Left ventricle myocardium inferior (tissue), 1 donor: ENCODE measurements at regions not wholly inside any gene's neighbourhood (a gene's known extent, or its start where the extent isn't known, plus 50 kb on each side); places are given as distances from the start of the nearest gene placed in this dataset.

Source experiments
- DNase-seq: peaks from one replicate; pipeline ENCODE4 v3.0.0-alpha.2; 2020
- H3K27ac ChIP-seq: fragments of 200-600 bp; replicated peaks from 2 replicates; pipeline ENCODE4 v1.8.0; 2021
- H3K27me3 ChIP-seq: fragments of 200-600 bp; 2 replicates; pipeline ENCODE4 v1.8.0; 2021; ENCODE audit warnings: low read depth
- H3K36me3 ChIP-seq: fragments of 200-600 bp; 2 replicates; pipeline ENCODE4 v1.8.0; 2021
- H3K4me1 ChIP-seq: fragments of 200-600 bp; 2 replicates; pipeline ENCODE4 v1.8.0; 2021
- H3K4me3 ChIP-seq: fragments of 200-600 bp; 2 replicates; pipeline ENCODE4 v1.8.0; 2021; ENCODE audit warnings: mild to moderate bottlenecking, moderate library complexity
- H3K9me3 ChIP-seq: fragments of 200-600 bp; replicated peaks from 2 replicates; pipeline ENCODE4 v1.8.0; 2021
- CTCF ChIP-seq: fragments of 200-600 bp; IDR thresholded peaks from 2 replicates; pipeline ENCODE4 v1.8.0; 2021; ENCODE audit warnings: antibody characterized with exemption, mild to moderate bottlenecking, borderline replicate concordance
- intact Hi-C: fragments of 100-400 bp; cut with micrococcal nuclease; formaldehyde crosslinking; loops from one replicate; pipeline ENCODE4 v1.11.0; 2022
- donor health status: DM: no; HTN: yes; CAD: no; lungs with severe emphysema.

GRCh38 chr16:79411357-79411756 is 189.2 kb downstream of the MAF start:
- Histone ChIP-seq H3K4me3 (no peak overlapping the region), H3K36me3 (no peaks in the 10 kb centered on the region), H3K27ac (no peak overlapping the region), H3K4me1 (no peaks in the 10 kb centered on the region), H3K27me3 (peaks cover 8% of the 10 kb centered on the region), H3K9me3 (no peaks in the 10 kb centered on the region)
- TF ChIP-seq CTCF = no peak
- no peak for DNase-seq
- intact Hi-C loops = no loop called here

DNA sequence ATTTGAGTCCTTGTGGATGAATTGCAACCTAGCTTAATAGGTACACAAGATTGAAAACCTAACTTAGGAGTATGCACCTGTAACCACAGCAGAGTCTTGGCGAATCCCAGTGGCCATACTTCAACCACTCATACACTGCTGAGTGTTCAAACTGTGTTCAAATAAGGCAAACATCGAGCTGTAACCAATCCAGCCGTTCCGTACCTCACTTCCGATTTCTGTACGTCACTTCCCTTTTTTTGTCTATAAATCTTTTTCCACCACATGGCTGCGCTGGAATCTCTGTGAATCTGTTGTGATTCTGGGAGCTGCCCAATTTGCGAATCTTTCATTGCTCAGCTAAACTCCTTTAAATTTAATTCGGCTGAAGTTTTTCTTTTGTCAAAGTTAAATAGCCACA is 190.6 kb downstream of the MAF start:
- no peak for TF ChIP-seq CTCF
- intact Hi-C loops = no loop called here

DNA sequence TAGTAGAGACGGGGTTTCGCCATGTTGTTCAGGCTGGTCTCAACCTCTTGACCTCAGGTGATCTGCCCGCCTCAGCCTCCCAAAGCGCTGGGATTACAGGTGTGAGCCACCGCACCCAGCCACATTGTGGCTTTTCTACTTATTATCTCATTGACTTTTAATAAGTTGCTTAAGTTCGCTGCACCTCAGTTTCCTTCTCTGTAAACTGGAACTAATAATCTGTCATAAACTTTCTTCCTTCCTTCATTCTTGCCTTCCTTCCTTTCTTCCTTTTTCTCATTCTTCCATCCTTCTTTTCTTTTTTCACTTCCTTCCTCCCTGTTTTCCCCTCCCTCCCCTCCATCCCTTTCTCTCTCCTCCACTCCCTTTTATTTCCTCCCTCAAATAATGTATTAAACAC is 192.2 kb downstream of the MAF start:
- H3K27ac ChIP-seq = no peak overlapping the region
- peaks cover 14% of the 10 kb centered on the region for H3K27me3 ChIP-seq
- H3K4me3 ChIP-seq = no peak overlapping the region
- no peaks in the 10 kb centered on the region for H3K4me1 ChIP-seq
- no peak for TF ChIP-seq CTCF
- intact Hi-C loops = no loop called here
- no peak for DNase-seq
- H3K36me3 ChIP-seq = no peaks in the 10 kb centered on the region
- peaks cover 4% of the 10 kb centered on the region for H3K9me3 ChIP-seq

More for the DNA sequence above, 190.6 kb downstream of the MAF start:
- Histone ChIP-seq H3K9me3 (peaks cover 4% of the 10 kb centered on the region), H3K36me3 (no peaks in the 10 kb centered on the region), H3K27me3 (peaks cover 14% of the 10 kb centered on the region), H3K27ac (no peak overlapping the region), H3K4me1 (no peaks in the 10 kb centered on the region), H3K4me3 (no peak overlapping the region)
- DNase-seq = no peak

GRCh38 chr16:79407461-79408135 is 192.9 kb downstream of the MAF start:
- intact Hi-C loops = no loop called here
- no peaks in the 10 kb centered on the region for H3K36me3 ChIP-seq
- TF ChIP-seq CTCF = no peak
- no peak overlapping the region for H3K27ac ChIP-seq
- H3K4me3 ChIP-seq = no peak overlapping the region
- H3K27me3 ChIP-seq = peaks cover 14% of the 10 kb centered on the region
- no peaks in the 10 kb centered on the region for H3K4me1 ChIP-seq
- DNase-seq = no peak
- peaks cover 4% of the 10 kb centered on the region for H3K9me3 ChIP-seq

DNA sequence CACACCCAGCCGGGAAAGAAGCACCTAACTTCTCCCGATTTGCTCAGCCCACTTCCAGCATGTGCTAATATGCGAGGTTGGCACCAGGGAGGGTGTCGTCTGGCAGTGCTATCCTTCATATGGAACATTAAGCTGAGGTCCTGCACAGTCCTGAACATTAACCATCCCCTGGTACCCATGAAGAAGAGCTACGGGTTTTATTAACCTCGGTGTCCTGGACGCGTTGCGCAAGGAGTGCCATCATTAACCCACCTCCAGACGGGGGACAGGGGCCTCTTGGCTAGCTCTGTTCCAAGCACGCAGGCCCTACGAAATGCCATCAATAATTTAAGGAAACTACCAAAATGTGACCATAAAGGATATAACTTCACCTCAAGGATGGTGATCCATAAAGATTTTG is 193.5 kb downstream of the MAF start:
- Histone ChIP-seq H3K9me3 (peaks cover 4% of the 10 kb centered on the region), H3K27me3 (peaks cover 14% of the 10 kb centered on the region), H3K36me3 (no peaks in the 10 kb centered on the region), H3K4me1 (no peaks in the 10 kb centered on the region), H3K27ac (no peak overlapping the region), H3K4me3 (no peak overlapping the region)
- TF ChIP-seq CTCF = no peak
- DNase-seq = no peak
- intact Hi-C loops = no loop called here
